Esophagus muscularis mucosa (tissue), 3 donors: ENCODE measurements at regions not wholly inside any gene's neighbourhood (a gene's known extent, or its start where the extent isn't known, plus 50 kb on each side); places are given as distances from the start of the nearest gene placed in this dataset.

Experiments
- CTCF ChIP-seq, 3 experiments: fragments of 200-600 bp in 2 of 3; fragments of 450-650 bp in 1 of 3; sonication (generic) in 2 of 3; IDR thresholded peaks; one replicate each; pipeline ENCODE4 v1.5.1; 2017 to 2019; ENCODE audit warnings: antibody characterized with exemption in 3 of 3, mild to moderate bottlenecking in 2 of 3, moderate library complexity in 1 of 3
- POLR2AphosphoS5 ChIP-seq, 2 donors: sonication (generic); formaldehyde crosslinking; IDR thresholded peaks; one replicate each; pipeline ENCODE4 v1.6.1; 2017; ENCODE audit warnings: antibody characterized with exemption in 2 of 2

- TF ChIP-seq CTCF (IDR thresholded peaks at IDR 0.05) (no peak), POLR2AphosphoS5 (IDR thresholded peaks at IDR 0.05) (no peak)
Measured at GRCh38 chr2:220753486-220753885, 818.6 kb downstream of the EPHA4 start.
